ENCODE measurements at regions not wholly inside any gene's neighbourhood (a gene's known extent, or its start where the extent isn't known, plus 50 kb on each side); places are given as distances from the start of the nearest gene placed in this dataset.

- TF ChIP-seq ZFX (IDR thresholded peaks at IDR 0.05) (no peak), CTCF (conservative IDR thresholded peaks at IDR 0.05) (no peak)
- no peak overlapping the region for H3K27ac ChIP-seq
These were observed 778.1 kb downstream of the SEMA5A start for GRCh38 chr5:8767746-8768145.

- no peak overlapping the region for H3K27ac ChIP-seq
- TF ChIP-seq CTCF (conservative IDR thresholded peaks at IDR 0.05) (no peak), ZFX (IDR thresholded peaks at IDR 0.05) (no peak)
These were observed 776.2 kb downstream of the SEMA5A start for GRCh38 chr5:8769631-8770030.

- TF ChIP-seq ZFX (IDR thresholded peaks at IDR 0.05) (no peak), CTCF (conservative IDR thresholded peaks at IDR 0.05) (no peak)
- H3K27ac ChIP-seq, result no peak overlapping the region
These were observed 775.4 kb downstream of the SEMA5A start for GRCh38 chr5:8770431-8770830.

GRCh38 chr5:8773046-8773615 is 772.7 kb downstream of the SEMA5A start:
- no peak overlapping the region for H3K27ac ChIP-seq
- TF ChIP-seq CTCF (conservative IDR thresholded peaks at IDR 0.05), result no peak
- TF ChIP-seq ZFX (IDR thresholded peaks at IDR 0.05), result no peak

- no peak overlapping the region for H3K27ac ChIP-seq
- no peak for TF ChIP-seq ZFX (IDR thresholded peaks at IDR 0.05)
- no peak for TF ChIP-seq CTCF (conservative IDR thresholded peaks at IDR 0.05)
These were observed 761.2 kb downstream of the SEMA5A start for GRCh38 chr5:8784692-8785091.

GRCh38 chr5:8788246-8788645 is 757.6 kb downstream of the SEMA5A start:
- H3K27ac ChIP-seq, result no peak overlapping the region

GRCh38 chr5:8805653-8806052 is 740.2 kb downstream of the SEMA5A start:
- H3K27ac ChIP-seq, result no peak overlapping the region
- TF ChIP-seq ZFX (IDR thresholded peaks at IDR 0.05), result no peak
- TF ChIP-seq CTCF (conservative IDR thresholded peaks at IDR 0.05), result no peak

More at GRCh38 chr5:8788246-8788645, 757.6 kb downstream of the SEMA5A start:
- TF ChIP-seq CTCF (conservative IDR thresholded peaks at IDR 0.05), result no peak
- TF ChIP-seq ZFX (IDR thresholded peaks at IDR 0.05), result no peak

All from C4-2B (cell line).